HG02678 (cell line): ENCODE measurements at regions not wholly inside any gene's neighbourhood (a gene's known extent, or its start where the extent isn't known, plus 50 kb on each side); places are given as distances from the start of the nearest gene placed in this dataset.
"Not testable (repeated sequence)": the region's sequence is repeated elsewhere in the genome, so short reads cannot be mapped to it uniquely, and the experiment has no call there.

Experiments
- ATAC-seq: cut with Tn5 transposase; IDR thresholded peaks from one replicate; pipeline ENCODE4 v1.9.1; 2021; ENCODE audit warnings: mild to moderate bottlenecking, moderate library complexity; ENCODE audit not compliant: unreplicated experiment

DNA sequence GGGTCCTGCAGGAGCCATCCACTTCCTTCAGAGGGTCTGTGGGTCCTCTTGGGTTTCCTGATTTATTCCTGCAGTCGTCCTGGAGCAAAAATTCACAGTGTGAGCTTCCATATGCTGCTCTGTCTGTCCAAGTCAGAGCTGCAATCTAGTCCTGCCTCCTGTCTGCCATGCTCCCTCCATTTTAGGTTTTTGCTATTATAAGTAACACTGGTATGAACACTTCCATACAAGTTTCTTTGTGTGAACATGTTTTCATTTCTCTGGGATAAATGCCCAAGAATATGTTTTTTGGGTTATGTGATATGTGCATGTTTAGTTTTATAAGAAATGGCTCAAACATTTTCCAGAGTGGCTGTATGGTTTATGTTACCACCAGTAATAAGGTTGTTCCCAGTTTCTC, 188.1 kb downstream of the ACTR3B start:
- ATAC-seq, result no peak

DNA sequence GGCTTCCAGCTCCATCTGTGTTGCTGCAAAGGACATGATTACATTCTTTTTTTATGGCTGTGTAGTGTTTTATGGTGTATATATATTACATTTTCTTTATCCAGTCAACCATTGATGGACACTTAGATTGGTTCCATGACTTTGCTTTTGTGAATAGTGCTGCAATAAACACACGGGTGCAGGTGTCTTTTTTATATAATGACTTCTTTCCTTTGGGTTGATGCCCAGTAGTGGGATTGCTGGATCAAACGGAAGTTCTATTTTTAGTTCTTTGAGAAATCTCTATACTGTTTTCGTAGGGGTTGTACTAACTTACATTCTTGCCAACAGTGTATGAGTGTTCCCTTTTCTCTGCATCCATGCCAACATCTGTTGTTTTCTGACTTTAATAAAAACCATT, 189.7 kb downstream of the ACTR3B start:
- no peak for ATAC-seq

DNA sequence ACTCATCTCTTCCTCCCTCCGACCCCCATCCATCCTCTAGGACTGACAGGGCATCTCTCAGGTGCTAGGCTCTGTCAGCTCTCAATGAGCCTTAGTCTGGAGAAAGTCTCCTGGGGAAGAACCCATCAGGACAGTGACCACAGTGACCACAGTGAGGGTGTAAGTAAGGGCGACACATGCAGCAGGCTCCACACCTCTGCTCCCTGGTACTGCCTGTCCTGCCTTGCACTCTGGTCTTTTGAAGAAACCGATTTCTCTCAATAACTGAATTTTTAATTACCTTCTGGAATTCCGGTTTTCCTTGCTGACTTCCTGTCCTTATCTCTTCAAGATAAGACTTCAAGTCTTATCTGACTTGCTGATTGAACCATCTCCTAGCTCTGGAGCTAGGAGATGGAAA, 190.2 kb downstream of the ACTR3B start:
- no peak for ATAC-seq

- ATAC-seq, result no peak
Measured at GRCh38 chr7:152956006-152956405, 196.5 kb downstream of the ACTR3B start.

- no peak for ATAC-seq
Measured at GRCh38 chr7:152959610-152960009, 200.1 kb downstream of the ACTR3B start.

DNA sequence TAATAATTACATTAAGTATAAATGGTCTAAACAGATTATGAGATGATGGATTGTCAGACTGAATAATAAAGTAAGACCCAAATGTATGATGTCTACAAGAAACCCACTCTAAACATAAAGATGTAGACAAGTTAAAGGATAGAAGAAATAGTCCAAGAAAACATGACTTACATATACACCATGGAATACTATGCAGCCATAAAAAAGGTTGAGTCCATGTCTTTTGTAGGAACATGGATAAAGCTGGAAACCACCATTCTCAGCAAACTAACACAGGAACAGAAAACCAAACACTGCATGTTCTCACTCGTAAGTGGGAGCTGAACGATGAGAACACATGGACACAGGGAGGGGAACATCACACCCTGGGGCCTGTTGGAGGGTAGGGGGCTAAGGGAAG, 202.2 kb downstream of the ACTR3B start:
- not testable (repeated sequence) for ATAC-seq

DNA sequence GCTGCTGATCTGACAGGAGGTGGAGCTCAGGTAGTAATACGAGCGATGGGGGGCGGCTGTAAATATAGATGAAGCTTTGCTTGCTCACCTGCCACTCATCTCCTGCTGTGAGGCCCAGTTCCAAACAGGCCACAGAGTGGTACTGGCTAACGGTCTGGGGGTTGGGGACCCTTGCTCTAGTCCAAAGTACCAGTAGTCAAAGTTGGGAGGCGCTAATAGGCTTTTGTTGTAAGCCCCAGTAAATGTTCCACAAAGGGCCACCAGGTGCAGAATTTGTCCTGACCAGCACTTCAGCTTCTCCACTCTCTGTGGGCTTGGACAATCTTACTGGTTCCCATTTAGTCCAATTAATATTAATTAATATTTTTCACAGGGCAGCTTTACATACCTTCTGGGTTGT, 206.6 kb downstream of the ACTR3B start:
- no peak for ATAC-seq

DNA sequence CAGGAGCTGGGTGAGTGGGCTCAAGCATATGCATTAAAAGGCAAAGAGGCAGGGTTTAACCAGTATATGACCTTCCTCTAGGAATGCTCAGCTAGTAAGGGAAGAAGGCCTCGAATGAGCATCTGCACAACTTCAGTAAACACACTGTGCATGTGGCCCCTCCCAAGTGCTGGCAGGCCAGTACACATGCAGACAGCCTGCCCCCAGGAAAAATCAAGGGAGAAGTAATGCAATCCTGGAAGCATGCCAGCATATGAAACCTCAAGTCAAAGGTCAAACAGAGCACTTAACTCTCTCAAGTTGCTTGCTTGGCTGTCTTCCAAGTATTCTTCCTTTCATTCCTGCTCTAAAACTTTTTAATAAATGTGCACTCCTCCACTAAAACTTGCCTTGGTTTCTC, 208.4 kb downstream of the ACTR3B start:
- no peak for ATAC-seq

DNA sequence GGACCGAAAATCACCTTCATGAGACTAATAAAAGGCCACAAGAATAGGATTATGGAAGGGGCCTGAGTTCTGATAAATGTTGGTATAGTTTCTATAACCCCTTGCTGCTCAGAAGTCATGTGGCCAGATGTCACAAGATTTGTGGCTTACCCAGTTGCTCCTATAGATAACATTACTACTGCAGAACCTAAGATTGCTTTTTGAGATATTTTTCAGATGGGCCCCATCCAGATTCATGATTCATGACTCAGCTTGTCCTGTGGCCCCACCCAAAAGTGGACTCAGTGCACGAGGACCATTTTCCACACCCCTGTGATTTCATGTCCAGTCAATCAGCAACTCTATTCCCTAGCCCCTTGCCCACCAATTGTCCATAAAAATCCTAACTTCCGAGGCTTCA, 209.0 kb downstream of the ACTR3B start:
- no peak for ATAC-seq

DNA sequence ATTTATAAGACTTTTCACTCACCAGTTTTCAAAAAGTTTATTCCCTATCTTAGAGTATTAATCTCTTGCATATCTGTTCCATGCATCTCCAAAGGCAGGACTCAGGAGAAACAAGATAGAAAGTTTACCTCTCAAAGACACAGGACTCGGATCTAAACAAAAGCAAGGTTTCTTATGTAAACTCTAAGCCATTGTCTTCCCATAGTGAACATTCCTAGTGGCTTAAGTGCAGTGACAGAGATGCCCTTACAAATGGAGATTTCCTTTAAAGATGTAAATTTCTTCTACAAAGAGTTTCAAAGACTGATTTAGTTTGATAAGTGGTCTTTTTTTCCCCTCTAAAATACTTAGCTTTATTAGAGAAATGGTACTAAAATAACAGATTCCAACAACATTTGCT, 209.8 kb downstream of the ACTR3B start:
- no peak for ATAC-seq

DNA sequence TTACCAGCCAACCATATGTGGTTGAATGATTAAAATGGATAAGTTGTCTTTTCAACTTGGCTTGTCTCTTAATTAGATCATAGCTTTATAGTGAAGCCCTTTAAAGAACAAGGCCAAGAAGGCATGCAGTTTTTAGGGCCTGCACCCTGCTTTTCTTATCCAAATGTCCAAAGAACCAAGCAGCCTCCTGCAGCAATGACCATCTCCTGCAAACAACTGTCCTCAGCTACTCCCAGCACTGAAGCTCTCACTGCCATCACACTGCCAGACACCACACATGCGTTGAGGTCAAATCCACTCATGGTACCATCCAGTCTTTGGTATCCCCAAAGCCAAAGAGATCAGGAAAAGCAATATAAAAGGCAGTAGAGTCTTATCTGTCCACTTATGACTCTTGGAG, 210.3 kb downstream of the ACTR3B start:
- ATAC-seq, result no peak

DNA sequence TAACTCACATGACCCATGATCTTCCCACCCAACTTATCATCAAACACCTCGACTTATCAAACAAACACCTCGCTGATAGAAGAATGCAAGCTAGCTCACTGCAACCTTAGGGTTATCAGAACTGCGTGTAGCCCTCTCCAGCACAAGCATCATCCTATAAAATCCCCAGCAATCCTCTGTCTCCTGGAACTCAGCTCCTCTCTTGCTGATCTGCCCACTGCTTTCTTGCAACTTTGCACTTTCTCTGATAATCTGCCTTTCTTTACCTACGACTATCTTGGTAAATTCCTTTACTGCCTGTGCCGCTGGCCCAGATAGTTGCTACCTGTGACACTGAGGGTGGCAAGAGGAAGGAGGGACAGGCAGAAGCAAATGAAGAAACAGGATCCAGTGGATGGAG, 210.9 kb downstream of the ACTR3B start:
- ATAC-seq, result no peak

GRCh38 chr7:152974577-152974976, 215.0 kb downstream of the ACTR3B start:
- no peak for ATAC-seq

DNA sequence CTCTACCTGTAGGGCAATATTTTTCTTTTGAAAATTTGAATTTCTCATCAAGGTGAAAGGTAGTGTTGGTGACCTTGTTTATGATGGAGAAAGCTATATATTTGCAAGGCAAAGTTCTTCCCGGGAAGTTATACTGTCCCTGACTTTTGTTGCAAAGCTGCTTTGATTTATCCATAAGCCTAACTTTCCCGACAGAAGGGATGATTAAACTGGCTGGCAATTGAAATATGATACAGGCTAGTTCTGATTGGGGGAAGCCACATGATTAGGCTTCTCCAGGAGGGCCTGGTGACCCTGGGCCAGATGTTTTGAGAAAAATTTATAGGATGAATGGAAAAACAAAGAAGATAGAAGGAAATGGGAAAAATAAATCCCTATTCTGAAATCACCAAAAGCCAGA, 215.5 kb downstream of the ACTR3B start:
- ATAC-seq, result no peak

- ATAC-seq, result no peak
Measured at GRCh38 chr7:152979376-152979775, 219.8 kb downstream of the ACTR3B start.

DNA sequence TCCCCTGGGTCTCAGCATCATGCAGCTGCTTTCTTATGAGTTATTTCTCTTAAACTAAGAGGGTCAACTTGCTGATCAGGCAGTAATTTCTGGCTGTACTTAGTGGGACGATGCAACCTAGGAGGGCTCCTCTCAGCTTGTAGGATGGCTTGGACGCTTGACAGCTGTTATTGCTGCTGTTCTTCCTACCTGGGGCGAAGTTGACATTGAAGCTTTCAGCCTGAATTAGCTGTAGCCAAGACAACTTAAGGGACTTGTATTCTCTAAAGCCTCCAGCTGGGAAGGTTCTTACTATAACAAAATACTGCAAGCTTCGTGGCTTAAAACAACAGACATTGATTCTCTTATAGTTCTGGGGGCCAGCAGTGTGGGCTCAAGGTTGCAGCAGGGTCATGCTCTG, 224.9 kb downstream of the ACTR3B start:
- ATAC-seq, result no peak

GRCh38 chr7:152986376-152986775, 226.8 kb downstream of the ACTR3B start:
- ATAC-seq, result no peak

DNA sequence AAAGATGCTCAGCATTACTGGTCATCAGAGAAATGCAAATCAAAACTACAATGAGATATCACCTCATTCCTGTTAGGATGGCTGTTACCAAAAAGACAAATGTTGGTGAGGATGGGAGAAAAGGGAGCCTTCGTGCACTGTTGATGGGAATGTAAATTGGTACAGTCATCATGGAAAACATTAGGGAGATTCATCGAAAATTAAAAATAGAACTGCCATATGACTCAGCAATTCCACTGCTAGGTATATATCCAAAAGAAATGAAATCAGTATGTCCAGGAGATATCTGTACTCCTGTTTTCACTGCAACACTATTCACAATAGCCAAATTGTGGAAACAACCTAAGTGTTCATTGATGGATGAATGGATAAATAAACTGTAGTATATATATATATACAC, 228.1 kb downstream of the ACTR3B start:
- ATAC-seq, result no peak

- ATAC-seq, result no peak
Measured at GRCh38 chr7:152989889-152990380, 230.4 kb downstream of the ACTR3B start.

DNA sequence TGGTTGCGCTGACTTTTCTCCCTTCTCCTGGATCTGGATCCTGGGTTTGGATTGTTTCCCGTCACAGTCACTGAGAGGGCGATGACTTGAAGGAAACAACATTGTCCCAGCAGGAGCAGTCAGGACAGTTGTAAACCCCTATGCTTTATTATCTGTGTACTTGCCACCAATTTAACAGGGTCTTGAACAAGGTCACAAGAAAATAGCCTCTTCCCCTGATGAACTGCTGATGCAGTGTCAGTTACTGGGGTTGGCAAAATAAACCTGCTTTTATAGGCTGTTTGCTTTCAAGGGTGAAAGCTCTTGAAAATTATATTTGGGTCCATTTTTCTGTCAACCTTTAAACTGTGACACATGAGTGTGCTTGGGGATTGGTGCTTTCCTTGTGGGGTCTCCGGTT, 238.9 kb downstream of the ACTR3B start:
- no peak for ATAC-seq

DNA sequence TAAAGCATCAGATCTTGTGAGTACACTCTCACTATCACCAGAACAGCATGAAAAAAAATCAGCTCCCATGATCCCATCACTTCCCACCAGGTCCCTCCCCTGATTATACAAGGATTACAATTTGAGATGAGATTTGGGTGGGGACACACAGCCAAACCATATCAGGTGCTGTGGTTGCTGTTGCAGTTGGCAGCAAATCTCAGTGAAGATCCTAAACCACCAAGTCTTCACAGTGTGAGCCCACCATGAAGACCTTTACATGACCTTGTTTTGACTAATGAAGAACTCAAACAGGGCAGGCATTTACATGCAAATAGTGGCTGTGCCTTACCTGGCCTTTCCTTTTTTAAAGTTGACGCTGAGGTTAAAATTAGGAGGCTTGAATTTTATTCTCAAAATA, 242.6 kb downstream of the ACTR3B start:
- ATAC-seq, result no peak

- ATAC-seq, result no peak
Measured at GRCh38 chr7:153002572-153002971, 243.0 kb downstream of the ACTR3B start.

DNA sequence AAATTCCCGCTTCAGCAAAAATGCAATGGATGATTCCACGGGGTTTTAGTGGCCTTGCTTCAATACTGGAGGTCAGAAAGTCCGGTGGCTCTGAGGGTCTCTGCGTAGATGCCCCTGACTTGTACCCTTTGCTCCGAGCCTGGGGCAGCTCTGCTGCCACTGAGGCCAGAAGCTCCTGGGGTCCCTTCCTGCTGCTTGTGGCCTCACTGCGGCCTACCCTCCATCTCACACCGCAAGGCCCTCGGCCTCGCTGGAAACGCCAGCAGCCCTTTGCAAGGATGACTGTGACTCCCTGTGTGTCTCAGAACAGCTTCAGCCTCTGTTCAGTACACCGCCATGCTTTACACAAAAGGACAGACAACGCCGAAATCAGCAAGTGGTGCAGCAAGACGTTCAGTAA, 244.8 kb downstream of the ACTR3B start:
- no peak for ATAC-seq
